Prostate gland (tissue), 2 donors: ENCODE measurements at regions not wholly inside any gene's neighbourhood (a gene's known extent, or its start where the extent isn't known, plus 50 kb on each side); places are given as distances from the start of the nearest gene placed in this dataset.

Experiments
- DNase-seq: peaks from one replicate; pipeline ENCODE4 v3.0.0-alpha.2; 2019; ENCODE audit warnings: low spot score
- H3K27ac ChIP-seq, 2 donors: fragments of 200-600 bp; sonication (generic); 2 replicates each; pipeline ENCODE4 v1.5.1; 2017 to 2019
- H3K27me3 ChIP-seq: fragments of 200-600 bp; sonication (generic); replicated peaks from 2 replicates; pipeline ENCODE4 v1.5.1; 2019; ENCODE audit not compliant: insufficient read depth
- H3K36me3 ChIP-seq, 2 donors: fragments of 200-600 bp; sonication (generic); 1 replicate in 1 of 2; 2 replicates in 1 of 2; pipeline versions ENCODE4 v1.5.1 to v1.8.1; 2017 to 2019
- H3K4me1 ChIP-seq: fragments of 200-600 bp; sonication (generic); replicated peaks from 2 replicates; pipeline ENCODE4 v1.5.1; 2019
- H3K4me3 ChIP-seq, 2 donors: fragments of 200-600 bp; sonication (generic); 2 replicates each; pipeline ENCODE4 v1.5.1; 2017 to 2019
- H3K9me3 ChIP-seq: fragments of 200-600 bp; sonication (generic); 2 replicates; pipeline ENCODE4 v1.5.1; 2017
- POLR2A ChIP-seq: fragments of 450-650 bp; IDR thresholded peaks from one replicate; pipeline ENCODE4 v1.6.1; 2016; ENCODE audit warnings: antibody characterized with exemption, mild to moderate bottlenecking
- POLR2AphosphoS5 ChIP-seq: sonication (generic); formaldehyde crosslinking; IDR thresholded peaks from one replicate; pipeline ENCODE4 v1.6.1; 2017; ENCODE audit warnings: antibody characterized with exemption
- WGBS: methylation state at CpG from one replicate; pipeline ENCODE4 v1.1.5; 2018; 5-methylcytosine and 5-hydroxymethylcytosine counted together
- intact Hi-C: fragments of 100-400 bp; cut with DNase I; formaldehyde crosslinking; loops from one replicate; pipeline ENCODE4 v1.14.2; 2022
- TF ChIP-seq, protein P1 (sequence below), 4 experiments: fragments of 200-600 bp in 2 of 4; fragments of 450-650 bp in 2 of 4; sonication (generic) in 2 of 4; IDR thresholded peaks; 1 replicate in 3 of 4; 2 replicates in 1 of 4; pipeline ENCODE4 v1.5.1; 2016 to 2019; ENCODE audit warnings: antibody characterized with exemption in 4 of 4, mild to moderate bottlenecking in 2 of 4, moderate library complexity in 2 of 4

DNA sequence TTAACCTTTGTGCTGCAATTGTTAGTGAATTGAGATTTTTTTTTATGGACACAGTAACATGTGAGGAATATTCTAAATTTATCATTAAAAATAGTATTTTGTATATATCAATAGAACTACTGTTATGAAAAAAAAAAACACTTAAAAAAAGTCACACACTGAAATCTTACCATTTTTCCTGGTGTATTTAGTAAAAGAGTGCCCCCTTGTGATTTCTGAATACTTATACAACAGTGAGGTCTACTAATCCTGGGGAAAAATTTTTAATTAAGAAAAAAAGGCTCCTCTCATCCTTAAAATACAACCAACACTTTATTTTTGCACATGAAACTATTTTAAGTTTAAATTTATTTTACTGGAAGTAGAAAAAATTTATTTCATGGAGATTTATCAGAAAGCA, 56.4 kb upstream of the SPOCK3 start:
- DNase-seq: no peak
- Histone ChIP-seq H3K27me3 (no peaks in the 10 kb centered on the region), H3K9me3 (no peaks in the 10 kb centered on the region), H3K4me3 (no peak overlapping the region), H3K27ac (no peak overlapping the region), H3K36me3 (no peaks in the 10 kb centered on the region), H3K4me1 (no peaks in the 10 kb centered on the region)
- TF ChIP-seq, protein P1, sequence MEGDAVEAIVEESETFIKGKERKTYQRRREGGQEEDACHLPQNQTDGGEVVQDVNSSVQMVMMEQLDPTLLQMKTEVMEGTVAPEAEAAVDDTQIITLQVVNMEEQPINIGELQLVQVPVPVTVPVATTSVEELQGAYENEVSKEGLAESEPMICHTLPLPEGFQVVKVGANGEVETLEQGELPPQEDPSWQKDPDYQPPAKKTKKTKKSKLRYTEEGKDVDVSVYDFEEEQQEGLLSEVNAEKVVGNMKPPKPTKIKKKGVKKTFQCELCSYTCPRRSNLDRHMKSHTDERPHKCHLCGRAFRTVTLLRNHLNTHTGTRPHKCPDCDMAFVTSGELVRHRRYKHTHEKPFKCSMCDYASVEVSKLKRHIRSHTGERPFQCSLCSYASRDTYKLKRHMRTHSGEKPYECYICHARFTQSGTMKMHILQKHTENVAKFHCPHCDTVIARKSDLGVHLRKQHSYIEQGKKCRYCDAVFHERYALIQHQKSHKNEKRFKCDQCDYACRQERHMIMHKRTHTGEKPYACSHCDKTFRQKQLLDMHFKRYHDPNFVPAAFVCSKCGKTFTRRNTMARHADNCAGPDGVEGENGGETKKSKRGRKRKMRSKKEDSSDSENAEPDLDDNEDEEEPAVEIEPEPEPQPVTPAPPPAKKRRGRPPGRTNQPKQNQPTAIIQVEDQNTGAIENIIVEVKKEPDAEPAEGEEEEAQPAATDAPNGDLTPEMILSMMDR (IDR thresholded peaks at IDR 0.05): peak in 3 of 4 experiments; percentile 36 to 41 (median 37)
- TF ChIP-seq POLR2AphosphoS5: no peak
- intact Hi-C loops: loop anchor here (5.0 kb wide), 1 partner anchor 268 kb away; no protein-coding TSS in a partner anchor

GRCh38 chr4:167308876-167309275, 74.6 kb upstream of the SPOCK3 start:
- H3K9me3 ChIP-seq: no peaks in the 10 kb centered on the region
- intact Hi-C loops: no loop called here
- H3K4me1 ChIP-seq: no peaks in the 10 kb centered on the region
- no peaks in the 10 kb centered on the region for H3K36me3 ChIP-seq
- TF ChIP-seq, protein P1 (IDR thresholded peaks at IDR 0.05): no peak
- TF ChIP-seq POLR2AphosphoS5: no peak
- TF ChIP-seq POLR2A: no peak
- H3K27me3 ChIP-seq: no peaks in the 10 kb centered on the region
- WGBS: 71% methylated on average over 2 of the region's 2 CpGs
- no peak overlapping the region for H3K4me3 ChIP-seq
- H3K27ac ChIP-seq: no peak overlapping the region
- no peak for DNase-seq

DNA sequence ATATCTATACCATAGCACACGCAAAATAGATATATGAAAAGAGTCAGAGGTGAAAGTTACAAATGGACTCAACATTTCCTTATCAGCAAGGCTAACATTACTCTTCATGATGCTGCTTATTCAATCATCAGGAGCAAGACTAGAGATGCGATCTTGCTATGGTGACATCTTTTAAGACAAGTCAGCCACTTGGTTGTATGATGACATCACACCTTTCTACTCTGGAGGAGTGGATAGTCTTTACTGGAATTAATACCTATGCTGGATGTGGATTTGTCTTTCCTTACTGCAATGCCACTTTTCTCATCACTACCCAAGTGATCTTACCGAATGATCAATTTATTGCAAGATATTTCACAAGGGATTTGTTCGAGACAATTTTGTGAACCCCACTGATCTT, 87.0 kb upstream of the SPOCK3 start:
- no peaks in the 10 kb centered on the region for H3K27me3 ChIP-seq
- H3K4me1 ChIP-seq: no peaks in the 10 kb centered on the region
- H3K27ac ChIP-seq: no peak overlapping the region
- WGBS: 95% methylated on average over 4 of the region's 4 CpGs
- TF ChIP-seq POLR2AphosphoS5 (no peak), POLR2A (no peak)
- TF ChIP-seq, protein P1 (IDR thresholded peaks at IDR 0.05): no peak
- intact Hi-C loops: no loop called here
- DNase-seq: no peak
- H3K36me3 ChIP-seq: no peaks in the 10 kb centered on the region
- no peak overlapping the region for H3K4me3 ChIP-seq
- no peaks in the 10 kb centered on the region for H3K9me3 ChIP-seq

DNA sequence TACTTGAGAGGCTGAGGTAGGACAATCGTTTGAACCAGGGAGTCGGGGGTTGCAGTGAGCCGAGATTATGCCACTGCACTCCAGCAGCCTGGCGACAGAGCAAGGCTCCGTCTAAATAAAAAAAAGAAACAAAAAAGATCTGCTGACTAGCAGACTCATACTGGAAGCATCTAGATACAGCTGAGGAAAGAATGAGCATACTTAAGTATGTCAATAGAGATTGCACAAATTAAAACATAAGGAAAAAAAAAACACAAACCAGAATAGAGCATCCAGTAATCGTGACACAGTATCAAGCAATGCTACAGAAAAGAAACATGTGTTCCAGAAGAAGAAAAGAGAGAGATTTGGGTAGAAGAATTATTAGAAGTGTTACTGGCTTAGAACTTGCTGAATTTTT, 105.5 kb upstream of the SPOCK3 start:
- no peak overlapping the region for H3K27ac ChIP-seq
- H3K27me3 ChIP-seq: no peaks in the 10 kb centered on the region
- no peaks in the 10 kb centered on the region for H3K9me3 ChIP-seq
- TF ChIP-seq, protein P1 (IDR thresholded peaks at IDR 0.05): no peak
- TF ChIP-seq POLR2A: no peak
- no peak for TF ChIP-seq POLR2AphosphoS5
- no peaks in the 10 kb centered on the region for H3K4me1 ChIP-seq
- H3K4me3 ChIP-seq: no peak overlapping the region
- no peak for DNase-seq
- 77% methylated on average over 6 of the region's 6 CpGs for WGBS
- intact Hi-C loops: no loop called here
- H3K36me3 ChIP-seq: no peaks in the 10 kb centered on the region

DNA sequence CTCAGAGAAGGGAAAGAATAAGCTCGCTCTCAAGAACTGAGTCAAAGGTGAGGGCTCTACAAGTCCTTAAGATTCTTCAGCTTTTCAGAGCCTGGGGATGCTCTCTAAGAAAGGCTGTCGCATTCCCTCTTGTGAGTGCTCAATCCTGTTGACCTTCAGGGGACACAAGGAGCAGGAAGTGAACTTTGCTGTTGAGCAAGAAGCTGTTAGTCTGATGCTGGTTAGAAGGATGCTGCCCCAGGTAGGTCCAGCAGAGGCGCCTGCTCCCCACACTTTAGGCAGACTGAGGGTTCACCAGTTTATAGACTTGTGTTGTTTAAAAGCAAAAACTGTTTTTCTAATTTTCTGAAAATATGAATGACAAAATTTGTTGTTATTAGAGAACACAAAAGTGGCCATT, 125.4 kb upstream of the SPOCK3 start:
- Histone ChIP-seq H3K9me3 (no peaks in the 10 kb centered on the region), H3K36me3 (no peaks in the 10 kb centered on the region), H3K27ac (no peak overlapping the region), H3K27me3 (no peaks in the 10 kb centered on the region), H3K4me3 (no peak overlapping the region), H3K4me1 (no peaks in the 10 kb centered on the region)
- no peak for DNase-seq
- WGBS: 61% methylated on average over 3 of the region's 3 CpGs
- intact Hi-C loops: no loop called here
- TF ChIP-seq POLR2AphosphoS5 (no peak), POLR2A (no peak)
- TF ChIP-seq, protein P1 (IDR thresholded peaks at IDR 0.05): no peak
